ENCODE measurements at regions not wholly inside any gene's neighbourhood (a gene's known extent, or its start where the extent isn't known, plus 50 kb on each side); places are given as distances from the start of the nearest gene placed in this dataset.
A peak's percentile ranks its signal among the peaks of the same experiment; 100 is the strongest.

GRCh38 chr11:76276781-76277155 is 70.5 kb upstream of the WNT11 start:
- no peak for DNase-seq (ENCODE audit: low read depth, low spot score)

GRCh38 chr11:76276046-76276780 is 69.9 kb upstream of the WNT11 start:
- no peak for DNase-seq (ENCODE audit: low read depth, low spot score)

GRCh38 chr11:76275446-76275845 is 69.1 kb upstream of the WNT11 start:
- DNase-seq (ENCODE audit: low read depth, low spot score): no peak

- DNase-seq (ENCODE audit: low read depth, low spot score): no peak
These were observed 64.8 kb upstream of the WNT11 start for GRCh38 chr11:76271068-76271467.

GRCh38 chr11:76270389-76270788 is 64.1 kb upstream of the WNT11 start:
- DNase-seq (ENCODE audit: low read depth, low spot score): no peak

GRCh38 chr11:76269661-76270261 is 63.5 kb upstream of the WNT11 start:
- DNase-seq (ENCODE audit: low read depth, low spot score): no peak

- no peak for DNase-seq (ENCODE audit: low read depth, low spot score)
These were observed 62.9 kb upstream of the WNT11 start for GRCh38 chr11:76269247-76269646.

GRCh38 chr11:76268498-76268897 is 62.2 kb upstream of the WNT11 start:
- no peak for DNase-seq (ENCODE audit: low read depth, low spot score)

GRCh38 chr11:76267556-76267955 is 61.3 kb upstream of the WNT11 start:
- DNase-seq (ENCODE audit: low read depth, low spot score): no peak

- DNase-seq (ENCODE audit: low read depth, low spot score): no peak
These were observed 60.2 kb upstream of the WNT11 start for GRCh38 chr11:76266286-76267100.

- DNase-seq (ENCODE audit: low read depth, low spot score): no peak
These were observed 59.5 kb upstream of the WNT11 start for GRCh38 chr11:76265771-76266241.

- no peak for DNase-seq (ENCODE audit: low read depth, low spot score)
These were observed 57.4 kb upstream of the WNT11 start for GRCh38 chr11:76263657-76264056.

- DNase-seq (ENCODE audit: low read depth, low spot score): no peak
These were observed 56.9 kb upstream of the WNT11 start for GRCh38 chr11:76263166-76263565.

- DNase-seq (ENCODE audit: low read depth, low spot score): no peak
These were observed 54.1 kb upstream of the WNT11 start for GRCh38 chr11:76260296-76260925.

GRCh38 chr11:76259299-76259908 is 53.1 kb upstream of the WNT11 start:
- DNase-seq (ENCODE audit: low read depth, low spot score): no peak

- DNase-seq (ENCODE audit: low read depth, low spot score): peak; percentile 77
These were observed 50.9 kb upstream of the WNT11 start for GRCh38 chr11:76257074-76257719.

GRCh38 chr11:76256448-76256847 is 50.1 kb upstream of the WNT11 start:
- DNase-seq (ENCODE audit: low read depth, low spot score): peak; percentile 49

All from ELF-1 (cell line).